ENCODE measurements at regions not wholly inside any gene's neighbourhood (a gene's known extent, or its start where the extent isn't known, plus 50 kb on each side); places are given as distances from the start of the nearest gene placed in this dataset.

- Histone ChIP-seq H3K4me3 (ENCODE audit: insufficient read depth, low read length) (no peak overlapping the region), H3K36me3 (ENCODE audit: insufficient read depth, low read length) (no peaks in the 10 kb centered on the region), H3K4me2 (ENCODE audit: insufficient read depth, low read length) (no peak overlapping the region), H2AFZ (ENCODE audit: low read length) (no peak overlapping the region), H3K27me3 (ENCODE audit: insufficient read depth, low read length) (no peaks in the 10 kb centered on the region), H3K27ac (ENCODE audit: low read depth, low read length) (no peak overlapping the region), H3K4me1 (ENCODE audit: insufficient read depth, low read length) (no peaks in the 10 kb centered on the region), H4K20me1 (ENCODE audit: insufficient read depth, low read length) (no peaks in the 10 kb centered on the region), H3K9me3 (ENCODE audit: low read depth, low read length) (no peaks in the 10 kb centered on the region), H3K79me2 (ENCODE audit: insufficient read depth, low read length) (no peaks in the 10 kb centered on the region)
- DNase-seq (ENCODE audit: insufficient read length, low spot score, missing footprints), result no peak
- TF ChIP-seq CTCF (IDR thresholded peaks at IDR 0.05; ENCODE audit: extremely low read depth, low read depth, low read length), result no peak
Observed at GRCh38 chr7:68362745-68363518, 1235.3 kb upstream of the AUTS2 start.

- Histone ChIP-seq H3K27me3 (ENCODE audit: insufficient read depth, low read length) (no peaks in the 10 kb centered on the region), H3K27ac (ENCODE audit: low read depth, low read length) (no peak overlapping the region), H3K79me2 (ENCODE audit: insufficient read depth, low read length) (no peaks in the 10 kb centered on the region), H2AFZ (ENCODE audit: low read length) (no peak overlapping the region), H3K9me3 (ENCODE audit: low read depth, low read length) (no peaks in the 10 kb centered on the region), H3K4me3 (ENCODE audit: insufficient read depth, low read length) (no peak overlapping the region), H4K20me1 (ENCODE audit: insufficient read depth, low read length) (no peaks in the 10 kb centered on the region), H3K4me2 (ENCODE audit: insufficient read depth, low read length) (no peak overlapping the region), H3K36me3 (ENCODE audit: insufficient read depth, low read length) (no peaks in the 10 kb centered on the region), H3K4me1 (ENCODE audit: insufficient read depth, low read length) (no peaks in the 10 kb centered on the region)
- TF ChIP-seq CTCF (IDR thresholded peaks at IDR 0.05; ENCODE audit: extremely low read depth, low read depth, low read length), result no peak
- no peak for DNase-seq (ENCODE audit: insufficient read length, low spot score, missing footprints)
Observed at GRCh38 chr7:68364886-68365625, 1233.2 kb upstream of the AUTS2 start.

- TF ChIP-seq CTCF (IDR thresholded peaks at IDR 0.05; ENCODE audit: extremely low read depth, low read depth, low read length), result no peak
- Histone ChIP-seq H4K20me1 (ENCODE audit: insufficient read depth, low read length) (no peaks in the 10 kb centered on the region), H3K4me3 (ENCODE audit: insufficient read depth, low read length) (no peak overlapping the region)
Observed at GRCh38 chr7:68371985-68372384, 1226.3 kb upstream of the AUTS2 start.

GRCh38 chr7:68376131-68376661 is 1222.1 kb upstream of the AUTS2 start:
- no peak overlapping the region for H3K4me2 ChIP-seq (ENCODE audit: insufficient read depth, low read length)
- DNase-seq (ENCODE audit: insufficient read length, low spot score, missing footprints), result no peak
- H3K4me3 ChIP-seq (ENCODE audit: insufficient read depth, low read length), result no peak overlapping the region
- no peaks in the 10 kb centered on the region for H3K4me1 ChIP-seq (ENCODE audit: insufficient read depth, low read length)
- no peaks in the 10 kb centered on the region for H3K79me2 ChIP-seq (ENCODE audit: insufficient read depth, low read length)
- H3K36me3 ChIP-seq (ENCODE audit: insufficient read depth, low read length), result no peaks in the 10 kb centered on the region
- no peaks in the 10 kb centered on the region for H3K27me3 ChIP-seq (ENCODE audit: insufficient read depth, low read length)
- no peak overlapping the region for H2AFZ ChIP-seq (ENCODE audit: low read length)
- no peaks in the 10 kb centered on the region for H4K20me1 ChIP-seq (ENCODE audit: insufficient read depth, low read length)
- H3K27ac ChIP-seq (ENCODE audit: low read depth, low read length), result no peak overlapping the region
- no peaks in the 10 kb centered on the region for H3K9me3 ChIP-seq (ENCODE audit: low read depth, low read length)
- TF ChIP-seq CTCF (IDR thresholded peaks at IDR 0.05; ENCODE audit: extremely low read depth, low read depth, low read length), result no peak

More at GRCh38 chr7:68371985-68372384, 1226.3 kb upstream of the AUTS2 start:
- DNase-seq (ENCODE audit: insufficient read length, low spot score, missing footprints), result no peak
- no peak overlapping the region for H3K4me2 ChIP-seq (ENCODE audit: insufficient read depth, low read length)
- H3K9me3 ChIP-seq (ENCODE audit: low read depth, low read length), result no peaks in the 10 kb centered on the region
- no peaks in the 10 kb centered on the region for H3K36me3 ChIP-seq (ENCODE audit: insufficient read depth, low read length)
- H2AFZ ChIP-seq (ENCODE audit: low read length), result no peak overlapping the region
- H3K4me1 ChIP-seq (ENCODE audit: insufficient read depth, low read length), result no peaks in the 10 kb centered on the region
- no peaks in the 10 kb centered on the region for H3K27me3 ChIP-seq (ENCODE audit: insufficient read depth, low read length)
- H3K27ac ChIP-seq (ENCODE audit: low read depth, low read length), result no peak overlapping the region
- no peaks in the 10 kb centered on the region for H3K79me2 ChIP-seq (ENCODE audit: insufficient read depth, low read length)

All from osteoblast (primary cell).